ENCODE measurements at regions not wholly inside any gene's neighbourhood (a gene's known extent, or its start where the extent isn't known, plus 50 kb on each side); places are given as distances from the start of the nearest gene placed in this dataset.
A peak's percentile ranks its signal among the peaks of the same experiment; 100 is the strongest.

DNA sequence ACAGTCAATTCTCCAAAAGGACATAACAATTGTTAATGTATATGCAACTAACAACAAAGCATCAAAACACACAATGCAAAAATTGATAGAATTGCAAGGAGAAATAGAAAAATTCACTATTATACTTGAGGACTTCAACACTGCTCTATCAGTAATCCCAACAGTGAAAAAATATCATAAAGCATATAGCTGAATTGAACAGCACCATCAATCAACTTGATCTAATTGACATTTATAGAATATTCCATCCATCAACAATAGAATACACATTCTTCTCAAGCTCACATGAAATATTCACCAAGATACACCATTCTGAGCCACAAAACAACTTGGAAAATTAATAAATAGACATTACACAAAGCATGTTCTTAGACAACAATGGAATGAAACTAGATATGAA lies 60.1 kb upstream of the ASXL3 start:
- DNase-seq (ENCODE audit: low read depth, low spot score), result no peak

DNA sequence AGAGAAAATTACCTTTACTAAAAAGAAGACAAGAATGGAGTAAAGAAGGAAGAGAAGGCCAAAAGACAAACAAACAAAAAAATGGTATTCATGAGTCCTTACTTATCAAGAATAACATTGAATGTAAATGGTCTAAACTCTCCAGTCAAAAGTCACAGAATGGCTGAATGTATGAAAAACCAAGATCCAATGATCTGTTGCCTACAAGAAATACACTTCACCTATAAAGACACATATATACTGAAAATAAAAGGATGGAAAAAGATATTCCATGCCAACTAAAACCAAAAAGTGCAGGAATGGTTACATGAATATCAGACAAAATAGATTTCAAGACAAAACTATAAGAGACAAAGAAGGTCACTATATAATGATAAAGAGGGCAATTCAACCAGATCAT lies 65.0 kb upstream of the ASXL3 start:
- DNase-seq (ENCODE audit: low read depth, low spot score), result no peak

DNA sequence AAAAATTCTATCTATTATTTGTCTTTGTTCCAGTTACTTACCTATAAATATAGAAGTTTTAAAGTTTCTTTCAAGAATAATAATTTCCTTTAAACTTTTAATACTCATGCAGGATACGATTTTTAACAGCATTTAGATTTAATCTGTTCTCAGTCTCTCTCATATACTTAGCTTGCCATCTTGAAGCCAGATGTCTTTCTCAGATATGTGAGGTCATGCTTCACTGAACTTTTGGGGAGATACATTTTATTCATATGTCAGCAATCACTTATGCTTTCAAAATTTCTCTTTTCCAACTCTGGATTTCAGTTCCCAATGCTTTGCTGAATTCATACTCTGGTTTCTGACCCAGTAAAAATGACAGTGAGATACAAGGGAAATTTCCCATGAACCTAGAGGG lies 66.5 kb upstream of the CCDC178 start:
- DNase-seq (ENCODE audit: low read depth, low spot score), result no peak

DNA sequence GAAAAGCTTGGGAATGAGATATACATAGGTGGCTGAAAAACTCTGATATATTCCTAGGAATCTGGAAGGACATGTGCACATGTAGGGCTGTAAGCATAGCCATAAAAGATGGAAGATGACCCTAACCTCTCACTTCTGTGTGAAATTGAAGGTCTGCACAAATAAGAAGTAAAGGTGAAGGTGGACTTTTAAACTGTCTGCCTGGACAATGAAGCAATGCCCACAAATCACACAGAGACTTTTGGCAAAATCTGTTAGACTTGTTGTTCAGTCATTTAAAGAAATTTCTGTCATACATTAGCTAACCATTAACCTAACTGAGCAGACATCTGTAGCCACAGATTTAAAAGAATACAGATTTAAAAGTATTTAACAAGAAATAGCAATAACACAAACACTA lies 65.3 kb upstream of the CCDC178 start:
- no peak for DNase-seq (ENCODE audit: low read depth, low spot score)

DNA sequence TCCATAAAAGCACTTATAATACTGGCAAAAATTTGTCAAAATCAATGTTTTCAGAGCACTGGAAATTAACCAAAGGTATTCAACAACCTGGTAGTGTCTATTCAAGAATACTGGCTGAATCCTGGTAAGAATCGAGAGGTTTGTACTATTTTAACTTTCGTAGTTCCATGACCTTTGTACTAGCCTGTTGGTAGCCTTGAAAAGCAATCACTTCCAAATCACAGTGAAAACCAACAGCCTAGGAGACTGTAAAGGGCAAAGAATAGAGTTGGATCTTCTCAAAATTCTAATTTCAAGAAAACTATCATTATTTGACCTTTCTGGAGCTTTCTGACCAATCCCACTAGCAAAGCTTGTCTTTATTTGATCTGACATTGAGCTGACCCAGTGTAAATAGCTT lies 64.8 kb upstream of the CCDC178 start:
- DNase-seq (ENCODE audit: low read depth, low spot score), result no peak

DNA sequence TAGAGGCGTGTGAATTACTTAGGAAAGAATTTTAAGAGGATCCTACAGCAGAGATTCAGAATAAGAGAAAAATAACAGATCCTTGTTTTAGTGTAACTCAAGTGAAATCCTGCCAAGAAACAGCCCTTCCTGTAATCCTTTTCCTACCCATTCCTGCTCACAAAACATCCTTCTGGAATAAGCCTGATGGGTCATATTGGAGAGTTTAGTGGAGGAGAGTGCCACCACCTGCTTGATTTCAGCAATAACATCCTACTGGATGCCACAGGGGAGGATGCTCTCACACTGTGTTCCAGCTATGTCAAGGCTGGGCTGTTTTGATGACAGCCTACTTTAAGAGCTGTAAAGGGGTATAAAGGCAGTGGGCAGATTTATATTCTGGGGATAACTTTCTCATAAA lies 54.8 kb upstream of the CCDC178 start:
- peak; percentile 47 for DNase-seq (ENCODE audit: low read depth, low spot score)
